A172 (cell line): ENCODE measurements at regions not wholly inside any gene's neighbourhood (a gene's known extent, or its start where the extent isn't known, plus 50 kb on each side); places are given as distances from the start of the nearest gene placed in this dataset.

Source experiments
- DNase-seq: peaks from one replicate; pipeline ENCODE4 v3.0.0-alpha.2; 2015; ENCODE audit warnings: low spot score

DNA sequence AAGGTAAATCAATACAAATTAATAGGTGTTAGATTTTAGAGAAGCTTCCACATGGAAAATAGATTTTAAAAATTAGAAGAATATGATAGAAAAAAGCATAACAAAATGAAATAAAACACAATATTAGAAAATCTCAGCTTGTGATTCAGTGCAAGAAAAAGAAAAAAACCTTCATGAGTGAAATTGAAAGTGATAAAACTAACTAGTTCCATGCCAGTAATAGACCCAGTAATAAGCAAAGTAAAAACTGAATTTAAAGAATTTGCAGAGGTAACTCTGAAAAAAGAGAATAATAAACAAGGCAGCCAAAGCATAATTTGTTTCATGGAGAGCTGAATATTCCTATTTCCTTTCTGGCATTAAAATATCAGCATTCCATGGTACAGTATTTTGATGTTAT lies 174.3 kb upstream of the TENM3 start:
- DNase-seq, result no peak

GRCh38 chr4:182073278-182073677 lies 169.9 kb upstream of the TENM3 start:
- DNase-seq, result no peak

DNA sequence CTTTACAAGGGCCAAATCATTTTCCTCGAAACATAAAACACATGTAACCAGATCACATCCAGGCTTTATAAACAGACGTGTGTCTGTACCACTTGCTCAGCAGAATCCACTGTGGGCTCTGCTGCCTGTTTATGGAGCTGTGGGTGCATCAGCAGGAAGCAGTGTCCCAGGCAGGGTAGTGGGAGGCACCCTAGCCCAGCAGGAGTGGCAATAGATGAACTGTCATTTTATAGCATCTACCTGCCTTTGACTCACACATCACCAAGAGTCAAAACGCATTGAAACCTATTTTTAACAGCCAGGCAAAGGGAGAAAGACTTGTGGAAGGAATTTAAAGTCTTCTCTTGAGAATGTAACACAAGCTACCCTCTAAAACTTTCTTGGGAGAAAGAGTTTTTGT lies 169.1 kb upstream of the TENM3 start:
- DNase-seq, result no peak

DNA sequence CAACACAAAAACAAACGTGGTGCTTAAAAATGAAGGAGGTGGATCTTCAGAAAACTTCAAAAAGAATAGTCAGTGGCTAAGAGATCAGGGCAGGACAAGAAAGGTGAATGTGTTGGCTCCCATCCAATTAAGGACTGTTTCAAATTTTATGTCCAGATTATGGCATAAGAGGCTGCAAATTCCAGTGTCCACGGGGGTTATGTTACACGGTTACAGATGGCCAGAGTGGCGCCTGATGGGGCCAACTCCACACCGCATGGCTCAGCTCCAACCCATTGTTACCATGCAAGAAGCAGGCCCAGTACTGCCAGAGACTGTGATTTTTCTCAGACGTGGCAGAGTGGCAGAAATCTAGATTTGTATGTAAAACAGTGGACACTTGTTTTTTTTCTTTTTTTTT lies 168.4 kb upstream of the TENM3 start:
- DNase-seq, result no peak

DNA sequence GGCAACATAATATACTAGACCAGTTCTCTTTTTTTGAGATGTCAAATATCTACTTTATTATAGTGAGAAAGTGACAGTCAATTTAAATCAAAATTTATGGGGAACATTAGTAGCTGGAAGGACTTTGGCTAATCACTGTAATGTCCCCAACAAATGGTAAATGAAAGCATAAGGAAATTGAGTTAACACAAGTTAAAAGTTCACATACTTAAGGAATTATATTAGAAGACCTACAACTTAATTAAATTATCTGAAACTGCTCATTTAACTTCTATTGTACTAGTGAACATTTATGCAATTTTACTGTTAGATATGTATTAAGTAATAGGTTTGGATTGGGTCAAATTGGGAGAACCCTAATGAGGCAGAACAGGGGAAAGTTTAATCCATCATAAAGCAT lies 160.3 kb upstream of the TENM3 start:
- no peak for DNase-seq

- DNase-seq, result peak; percentile 56
Measured at GRCh38 chr4:182083671-182084410, 159.4 kb upstream of the TENM3 start.

GRCh38 chr4:182085051-182085480 lies 158.1 kb upstream of the TENM3 start:
- DNase-seq, result peak; percentile 94

- DNase-seq, result no peak
Measured at GRCh38 chr4:182089326-182089725, 153.9 kb upstream of the TENM3 start.

GRCh38 chr4:182090186-182090585 lies 153.0 kb upstream of the TENM3 start:
- DNase-seq, result no peak

DNA sequence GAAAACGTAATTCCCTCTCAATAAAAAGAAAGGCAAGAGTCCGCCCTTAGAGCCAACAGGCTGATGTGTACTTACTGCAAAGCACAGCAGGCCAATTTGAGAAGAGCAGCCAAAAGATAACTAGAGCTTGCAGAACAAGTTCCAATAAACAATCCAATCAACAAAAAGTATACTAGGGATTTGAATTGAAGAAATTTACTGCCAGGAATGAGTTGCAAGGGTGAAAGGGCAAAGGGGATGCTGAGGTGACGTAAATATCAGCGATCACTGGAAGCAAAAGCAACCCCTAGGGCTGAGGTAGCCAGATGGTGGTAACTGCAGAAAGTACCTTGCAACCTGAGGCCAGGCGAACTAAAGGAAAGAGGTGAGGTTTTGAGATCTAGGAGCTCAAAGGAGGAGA lies 152.1 kb upstream of the TENM3 start:
- DNase-seq, result no peak

DNA sequence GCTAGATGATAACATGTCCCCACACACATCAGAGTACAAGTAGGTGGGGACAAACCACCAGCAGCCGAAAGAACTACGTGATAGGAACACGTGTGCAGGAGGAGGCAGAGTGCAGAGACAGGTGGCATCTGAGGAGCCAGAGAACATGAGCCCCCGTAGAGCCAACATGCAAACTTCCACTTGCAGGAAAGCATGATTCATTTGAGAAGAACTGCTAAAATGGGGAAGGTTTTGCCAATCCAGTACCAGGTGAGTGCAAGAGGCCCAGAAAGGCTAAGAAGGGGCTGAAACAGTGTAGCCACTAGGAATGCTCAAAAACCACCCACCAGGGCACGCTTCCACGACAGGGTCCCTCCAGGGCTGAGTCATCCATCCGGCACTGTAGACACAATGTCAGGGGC lies 149.8 kb upstream of the TENM3 start:
- DNase-seq, result peak; percentile 47

GRCh38 chr4:182093935-182094334 lies 149.3 kb upstream of the TENM3 start:
- DNase-seq, result no peak

GRCh38 chr4:182101618-182102017 lies 141.6 kb upstream of the TENM3 start:
- no peak for DNase-seq

- no peak for DNase-seq
Measured at GRCh38 chr4:182102576-182102975, 140.6 kb upstream of the TENM3 start.

DNA sequence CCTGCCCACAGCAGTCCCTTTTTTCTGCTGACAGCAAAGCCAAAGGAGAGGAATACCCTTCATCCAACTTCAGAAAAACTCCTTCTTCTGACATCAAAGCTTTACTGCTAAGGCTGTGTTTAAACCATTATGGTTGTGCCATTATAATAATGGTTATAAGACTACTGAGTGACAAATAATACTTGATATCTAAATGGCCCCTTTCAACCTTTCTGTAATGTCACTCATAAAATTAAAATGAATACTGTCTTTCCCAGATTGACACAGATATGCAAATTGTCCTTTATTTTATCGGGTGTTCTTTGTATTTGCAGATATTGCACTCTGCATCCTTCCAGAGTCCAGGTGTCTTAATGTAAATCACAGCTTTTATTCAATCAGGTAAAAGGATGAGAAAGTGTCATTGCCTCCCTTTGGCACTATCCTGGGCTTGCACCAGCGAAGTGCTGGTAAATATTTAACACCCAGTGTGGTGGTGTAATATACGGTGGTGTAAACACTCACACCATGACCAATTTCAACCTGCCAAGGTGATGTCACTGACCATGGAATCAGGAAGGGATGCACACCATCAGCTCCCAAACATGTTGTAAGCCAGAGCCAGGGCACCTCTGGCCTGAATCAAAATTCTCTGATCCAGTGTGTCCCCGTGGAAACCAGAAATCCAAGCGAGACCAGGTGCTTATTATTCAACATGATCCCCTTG lies 139.4 kb upstream of the TENM3 start:
- no peak for DNase-seq

DNA sequence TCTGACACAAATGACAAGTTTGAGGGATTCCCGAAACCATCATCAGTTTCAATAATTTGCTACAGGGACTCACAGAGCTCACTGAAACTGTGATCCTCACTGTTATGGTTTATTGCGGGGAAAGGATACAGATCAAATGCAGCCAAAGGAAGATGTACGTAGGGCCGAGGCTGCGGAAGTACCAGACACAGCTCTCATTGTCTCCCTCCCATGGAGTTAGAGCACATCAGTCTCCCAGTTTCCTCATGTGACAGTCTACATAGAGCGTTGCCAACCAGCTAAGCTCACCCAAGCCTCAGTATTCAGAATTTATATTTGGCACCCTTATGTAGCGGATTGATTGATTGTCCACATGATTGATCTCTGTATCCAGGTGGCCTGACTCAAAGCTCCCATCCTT lies 137.8 kb upstream of the TENM3 start:
- no peak for DNase-seq

DNA sequence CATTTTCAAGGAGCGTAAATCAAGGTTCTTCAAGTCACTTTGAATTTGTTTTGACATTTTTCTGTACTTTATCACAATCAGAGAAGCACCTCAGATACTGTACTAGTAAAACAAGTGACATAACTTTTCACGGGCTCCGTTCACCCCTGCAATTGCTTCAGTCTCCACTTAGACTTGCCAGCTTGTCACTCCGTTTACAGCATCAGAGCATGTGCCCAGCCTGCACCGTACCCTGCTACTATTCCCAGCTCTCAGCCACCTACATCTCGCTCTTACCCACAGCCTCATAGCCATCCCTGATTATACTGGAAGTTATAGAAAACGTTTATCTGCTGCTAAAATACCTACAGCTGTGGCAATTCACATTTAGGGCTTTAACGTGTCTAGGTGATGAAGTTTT lies 135.3 kb upstream of the TENM3 start:
- DNase-seq, result no peak

GRCh38 chr4:182111586-182111985 lies 131.6 kb upstream of the TENM3 start:
- DNase-seq, result no peak

GRCh38 chr4:182113779-182114178 lies 129.4 kb upstream of the TENM3 start:
- DNase-seq, result no peak

DNA sequence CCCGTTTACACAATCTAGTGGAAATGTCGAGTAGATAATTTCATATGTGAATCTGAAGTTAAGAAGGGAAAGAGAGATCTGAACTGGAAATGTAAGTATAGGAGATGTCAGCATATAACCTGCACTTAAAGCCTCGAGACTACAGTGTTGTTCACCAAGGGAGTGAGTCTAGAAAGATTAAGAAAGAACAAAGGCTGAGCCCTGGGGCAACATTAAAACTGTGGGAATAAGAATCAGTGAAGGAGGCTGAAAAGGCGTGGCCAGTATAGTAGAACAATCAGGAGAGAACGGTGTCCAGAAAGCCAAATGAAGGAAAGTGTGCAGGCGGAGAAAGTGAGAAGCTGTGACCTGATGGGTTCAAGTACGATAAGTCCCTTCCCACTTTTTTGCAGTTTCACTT lies 118.8 kb upstream of the TENM3 start:
- DNase-seq, result no peak

GRCh38 chr4:182126096-182126495 lies 117.1 kb upstream of the TENM3 start:
- peak; percentile 40 for DNase-seq

DNA sequence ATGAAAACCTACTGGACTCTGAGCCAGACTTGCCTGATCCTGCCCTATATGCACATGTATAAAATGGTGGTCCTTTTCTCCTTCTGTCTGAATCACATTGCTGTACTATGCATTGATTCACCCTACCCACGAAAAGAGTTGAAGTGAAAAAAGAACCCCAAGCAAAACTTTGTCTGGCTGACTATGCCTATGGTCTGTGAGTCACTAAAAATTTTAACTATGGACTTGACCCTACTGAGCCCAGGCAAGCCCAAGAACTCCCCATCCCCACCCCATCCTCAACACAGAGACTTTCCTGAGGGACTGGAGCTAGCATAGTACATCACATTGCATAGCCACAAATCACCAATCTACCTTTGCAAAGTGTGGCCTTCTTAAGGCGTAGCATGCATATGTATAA lies 116.6 kb upstream of the TENM3 start:
- peak; percentile 37 for DNase-seq

DNA sequence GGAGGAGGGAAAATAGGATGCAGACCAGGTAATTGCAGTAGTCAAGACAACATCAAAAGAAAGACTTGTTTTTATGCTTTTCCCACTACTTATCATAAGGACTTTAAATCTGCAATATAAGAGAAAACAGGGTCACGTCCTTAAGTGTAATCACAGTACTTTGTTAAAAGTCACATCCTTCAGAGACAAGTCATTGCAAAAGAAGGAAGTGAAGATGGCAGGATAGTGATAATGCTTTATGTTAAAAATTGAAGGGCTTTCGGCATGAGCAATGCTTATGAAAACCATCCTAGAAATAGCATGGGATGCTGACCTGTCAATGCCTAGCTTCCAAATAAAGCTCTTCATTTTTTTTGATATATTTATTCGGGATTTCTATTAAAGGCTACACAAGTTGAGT lies 110.2 kb upstream of the TENM3 start:
- DNase-seq, result no peak

- DNase-seq, result no peak
Measured at GRCh38 chr4:182134261-182134660, 108.9 kb upstream of the TENM3 start.
